Activated naive CD4-positive, alpha-beta T cell treated with anti-CD3 and anti-CD28 coated beads, Interleukin-2, amount 50 U/mL, for 72 hours (primary cell): ENCODE measurements at regions not wholly inside any gene's neighbourhood (a gene's known extent, or its start where the extent isn't known, plus 50 kb on each side); places are given as distances from the start of the nearest gene placed in this dataset.

ENCODE experiments used
- ATAC-seq, 2 donors: fragments of 150-1000 bp; cut with Tn5 transposase; 2 replicates each; pipeline ENCODE4 v1.10.0; 2021; ENCODE audit warnings: mild to moderate bottlenecking in 2 of 2, moderate library complexity in 2 of 2
- DNase-seq, 2 donors: peaks; one replicate each; pipeline ENCODE4 v3.0.0; 2021 to 2022; ENCODE audit warnings: low spot score in 2 of 2
- H3K27ac Mint-ChIP-seq, 2 donors: one replicate each; pipeline ENCODE4 v1.8.0; 2022; ENCODE audit warnings: mild to moderate bottlenecking in 2 of 2, mixed read lengths in 2 of 2
- H3K36me3 Mint-ChIP-seq, 2 donors: one replicate each; pipeline ENCODE4 v1.8.0; 2022; ENCODE audit warnings: mixed read lengths in 2 of 2
- H3K9me3 Mint-ChIP-seq, 2 donors: one replicate each; pipeline ENCODE4 v1.8.0; 2022; ENCODE audit warnings: mixed read lengths in 2 of 2

DNA sequence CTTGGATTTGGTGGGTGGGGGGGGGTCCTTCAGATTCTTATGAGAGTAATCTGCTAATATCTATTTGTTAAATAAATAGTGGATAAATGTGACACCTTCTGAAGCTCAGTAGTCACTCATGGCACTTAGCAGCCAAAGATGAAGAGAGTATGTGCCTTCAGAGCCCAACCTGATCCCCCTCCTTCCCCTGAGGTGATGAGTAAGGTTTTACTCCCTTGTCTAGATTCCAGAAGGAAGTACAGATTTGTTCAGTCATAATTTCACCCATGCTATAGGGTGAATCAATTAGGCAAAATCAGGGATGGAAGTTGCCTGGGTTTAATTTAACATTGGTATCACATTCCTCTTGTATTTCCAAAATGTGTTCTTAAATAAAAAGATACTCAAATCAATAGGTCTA lies 340.3 kb upstream of the ATP2B1 start:
- H3K9me3 Mint-ChIP-seq, result no peaks in the 10 kb centered on the region
- H3K27ac Mint-ChIP-seq, result no peak overlapping the region
- ATAC-seq, result no peak
- DNase-seq, result no peak
- no peaks in the 10 kb centered on the region for H3K36me3 Mint-ChIP-seq

DNA sequence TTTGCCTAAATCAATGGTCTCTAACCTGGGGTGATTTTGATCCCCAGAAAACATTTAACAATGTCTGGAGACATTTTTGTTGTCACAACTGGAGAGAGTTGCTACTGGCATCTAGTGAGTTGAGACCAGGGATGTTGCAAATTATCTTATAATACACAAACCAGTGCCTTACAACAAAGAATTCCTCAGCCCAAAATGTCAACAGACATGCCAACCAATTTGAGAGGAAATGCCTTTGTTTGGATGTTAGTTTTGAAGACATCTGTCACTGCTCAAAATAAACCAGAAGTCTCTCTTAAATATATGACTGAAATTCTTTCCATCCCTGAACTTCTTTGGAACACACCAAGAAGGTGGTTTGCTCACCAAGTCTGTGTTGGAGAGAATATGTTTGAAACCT lies 336.9 kb upstream of the ATP2B1 start:
- DNase-seq, result no peak
- Mint-ChIP-seq H3K27ac (no peak overlapping the region), H3K36me3 (peaks cover 0 to 9% of the 10 kb centered on the region in 2 donors), H3K9me3 (peaks cover 0 to 6% of the 10 kb centered on the region in 2 donors)
- no peak for ATAC-seq

DNA sequence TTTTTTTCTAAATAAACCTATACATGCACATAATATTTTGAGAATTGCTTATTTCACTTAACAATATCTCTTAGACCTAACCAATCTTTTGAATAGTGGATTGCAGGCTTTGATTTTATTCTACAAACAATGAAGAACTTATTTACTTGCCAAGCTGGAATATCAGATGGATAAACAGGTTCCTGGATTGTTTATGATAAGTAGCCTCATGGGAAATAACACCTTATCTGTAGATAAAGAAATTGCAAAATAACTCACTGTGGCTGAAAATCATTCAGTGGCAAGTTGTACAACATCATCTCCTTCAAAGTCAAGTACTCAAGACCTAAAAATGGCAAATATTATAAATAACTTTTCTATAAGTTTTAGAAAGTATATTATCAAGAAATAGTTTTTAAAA lies 335.4 kb upstream of the ATP2B1 start:
- ATAC-seq, result no peak
- no peak overlapping the region for H3K27ac Mint-ChIP-seq
- DNase-seq, result no peak
- peaks cover 0 to 9% of the 10 kb centered on the region in 2 donors for H3K36me3 Mint-ChIP-seq
- H3K9me3 Mint-ChIP-seq, result peaks cover 0 to 6% of the 10 kb centered on the region in 2 donors

DNA sequence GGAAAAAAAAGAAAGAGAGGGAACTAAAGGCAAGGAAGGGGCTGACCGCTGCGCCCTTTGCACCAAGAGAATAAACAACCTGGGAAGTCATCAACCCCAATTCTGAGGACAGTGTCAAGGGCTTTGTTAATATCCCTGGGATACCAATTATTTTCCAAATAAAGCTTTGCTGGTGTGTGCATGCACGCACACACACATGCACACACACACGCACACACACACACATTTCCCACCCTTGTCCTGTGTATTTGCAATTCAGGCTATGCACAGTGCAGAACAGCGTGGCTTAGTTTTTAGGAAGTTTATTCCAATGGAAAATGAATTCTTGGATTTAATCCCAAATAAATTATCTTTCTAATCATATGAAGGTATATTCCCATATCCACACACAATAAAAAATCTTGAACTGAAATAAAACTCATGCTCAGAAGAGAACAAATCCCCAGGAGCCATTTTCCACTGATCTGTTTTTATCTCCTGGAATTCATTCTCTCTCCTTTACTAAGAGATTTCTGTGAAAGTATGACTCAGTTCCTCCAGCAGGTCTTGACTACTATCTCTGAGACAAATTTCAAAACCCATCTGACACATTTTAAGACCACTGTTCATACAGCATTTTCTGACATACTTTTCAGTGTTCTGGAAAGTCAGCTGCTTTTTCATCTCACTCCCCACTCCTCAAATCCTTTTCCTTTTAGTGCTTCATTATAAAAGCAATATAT lies 334.4 kb upstream of the ATP2B1 start:
- Mint-ChIP-seq H3K36me3 (peaks cover 0 to 9% of the 10 kb centered on the region in 2 donors), H3K27ac (peak overlapping the region in 1 of 2 donors; percentile 81), H3K9me3 (peaks cover 0 to 6% of the 10 kb centered on the region in 2 donors)
- no peak for DNase-seq
- peak; percentile 74 to 95 for ATAC-seq

DNA sequence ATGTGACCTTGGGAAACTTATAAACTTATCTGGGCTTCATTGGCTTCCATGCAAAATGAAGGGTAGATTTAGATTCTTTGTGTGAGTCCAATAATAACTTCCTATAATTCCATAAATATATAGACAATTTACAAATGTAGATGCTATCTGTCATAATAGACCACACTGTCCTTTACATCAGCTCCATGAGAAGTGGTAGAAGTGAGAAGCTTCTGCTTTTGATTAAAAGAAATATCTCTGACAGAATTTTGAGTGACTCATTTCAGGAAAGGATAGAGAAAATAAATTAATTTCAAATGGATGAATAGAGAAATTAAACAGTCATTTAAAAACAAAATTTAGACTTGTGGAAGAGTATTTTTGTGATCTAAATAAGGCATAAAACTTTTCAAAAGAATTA lies 329.7 kb upstream of the ATP2B1 start:
- Mint-ChIP-seq H3K27ac (no peak overlapping the region), H3K36me3 (peaks cover 0 to 17% of the 10 kb centered on the region in 2 donors), H3K9me3 (peaks cover 0 to 22% of the 10 kb centered on the region in 2 donors)
- ATAC-seq (no peak), DNase-seq (no peak)

DNA sequence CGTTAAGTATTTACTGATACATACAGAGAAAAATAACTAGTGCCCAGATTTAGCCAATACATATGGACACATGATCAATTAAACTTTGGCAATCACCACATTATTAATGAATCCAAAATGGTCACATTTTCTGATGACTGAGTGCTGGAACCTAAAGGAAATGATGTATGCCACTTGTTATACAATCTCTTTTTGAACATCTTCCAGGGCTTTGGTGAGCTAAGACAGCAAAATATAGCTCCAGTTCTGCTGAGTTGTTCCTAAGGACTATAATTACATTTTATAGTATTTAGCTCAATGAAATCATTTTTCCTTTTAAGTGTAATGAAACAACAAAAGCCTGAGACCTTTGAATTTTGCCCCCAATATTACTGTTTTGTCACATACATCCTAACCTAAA lies 329.1 kb upstream of the ATP2B1 start:
- Mint-ChIP-seq H3K36me3 (peaks cover 0 to 17% of the 10 kb centered on the region in 2 donors), H3K27ac (no peak overlapping the region), H3K9me3 (peaks cover 0 to 22% of the 10 kb centered on the region in 2 donors)
- no peak for ATAC-seq
- DNase-seq, result no peak

DNA sequence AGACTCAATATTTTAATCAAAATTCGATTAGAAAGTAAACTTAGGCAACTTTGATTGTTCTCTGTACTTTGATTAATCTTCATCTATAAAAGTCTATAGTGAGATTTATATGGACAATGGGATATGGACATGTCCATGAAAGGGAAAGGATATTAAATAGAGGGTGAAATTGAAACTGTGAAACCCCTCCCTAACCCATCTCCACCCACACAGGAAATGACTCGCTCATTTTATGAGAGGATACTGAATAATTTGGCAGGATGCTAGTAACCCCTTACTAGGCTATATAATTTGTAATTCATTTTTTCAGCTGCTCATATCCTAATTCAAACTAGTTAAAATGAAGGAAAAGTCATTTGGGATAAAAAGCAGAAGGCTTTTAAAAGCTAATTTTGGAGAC lies 328.0 kb upstream of the ATP2B1 start:
- no peak for DNase-seq
- ATAC-seq, result no peak
- H3K27ac Mint-ChIP-seq, result no peak overlapping the region

DNA sequence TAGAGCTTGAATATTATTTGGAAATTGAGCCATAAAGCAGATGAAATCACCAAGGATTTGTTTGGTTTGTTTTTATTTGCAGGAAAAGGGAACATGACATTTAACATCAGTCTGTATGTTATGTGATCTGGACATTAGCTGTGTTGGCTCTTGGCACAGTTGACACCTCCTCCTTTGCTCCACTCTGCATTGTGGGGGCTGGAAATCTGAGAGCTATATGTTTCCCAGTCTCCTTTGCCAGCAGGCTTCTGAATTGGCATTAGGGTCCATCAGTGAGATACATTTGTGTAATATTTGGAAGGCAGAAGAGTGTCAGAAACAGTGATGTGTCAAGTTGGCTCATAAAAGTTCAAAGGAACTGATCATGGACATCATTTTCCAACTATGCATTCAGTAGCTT lies 322.1 kb upstream of the ATP2B1 start:
- peaks cover 0 to 7% of the 10 kb centered on the region in 2 donors for H3K9me3 Mint-ChIP-seq
- H3K36me3 Mint-ChIP-seq, result no peaks in the 10 kb centered on the region
- ATAC-seq, result no peak
- DNase-seq, result no peak
- no peak overlapping the region for H3K27ac Mint-ChIP-seq

More for the DNA sequence above, 328.0 kb upstream of the ATP2B1 start:
- peaks cover 0 to 16% of the 10 kb centered on the region in 2 donors for H3K9me3 Mint-ChIP-seq
- H3K36me3 Mint-ChIP-seq, result peaks cover 0 to 10% of the 10 kb centered on the region in 2 donors

DNA sequence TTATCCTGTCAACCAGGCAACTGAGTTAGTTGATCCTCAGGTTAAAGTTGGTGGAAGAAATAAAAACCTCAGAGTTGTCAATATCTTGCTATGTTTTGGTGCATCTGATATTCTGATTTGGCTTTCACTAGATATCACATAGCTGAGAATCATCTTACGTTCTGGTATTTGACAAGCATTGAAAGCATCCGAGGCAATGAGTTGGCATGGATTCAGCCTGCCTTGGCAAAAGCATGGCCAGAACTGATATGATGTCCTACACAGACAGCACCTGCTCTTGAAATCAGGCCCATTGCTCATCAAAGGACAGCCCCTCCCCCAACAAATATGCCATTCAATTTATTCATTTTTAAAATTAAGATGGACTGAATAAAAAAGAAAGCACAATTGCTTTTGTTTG lies 320.7 kb upstream of the ATP2B1 start:
- Mint-ChIP-seq H3K36me3 (no peaks in the 10 kb centered on the region), H3K9me3 (no peaks in the 10 kb centered on the region), H3K27ac (no peak overlapping the region)
- DNase-seq (no peak), ATAC-seq (no peak)

DNA sequence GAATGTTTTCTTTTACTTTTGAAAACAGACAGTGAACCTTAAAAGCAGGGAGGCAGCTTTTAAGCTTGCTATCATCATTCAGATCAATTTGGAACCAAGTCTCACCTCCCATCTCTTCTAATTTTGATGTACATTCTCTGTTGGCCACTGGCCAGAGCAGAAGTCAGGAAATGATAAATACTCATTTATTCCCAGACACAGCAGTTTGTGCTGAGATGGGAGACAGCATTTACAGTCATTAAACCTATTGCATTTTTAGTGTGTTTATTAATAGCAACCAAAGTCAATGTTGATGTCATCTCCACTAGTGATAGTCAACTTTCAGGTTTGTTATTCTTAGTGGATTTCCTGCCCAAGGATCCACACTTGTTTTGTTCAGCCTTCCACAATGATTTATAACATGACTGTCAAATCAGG lies 320.0 kb upstream of the ATP2B1 start:
- H3K27ac Mint-ChIP-seq, result peak overlapping the region in 1 of 2 donors; percentile 9
- H3K36me3 Mint-ChIP-seq, result no peaks in the 10 kb centered on the region
- DNase-seq, result no peak
- peak in 1 of 2 donors; percentile 70 for ATAC-seq
- no peaks in the 10 kb centered on the region for H3K9me3 Mint-ChIP-seq

DNA sequence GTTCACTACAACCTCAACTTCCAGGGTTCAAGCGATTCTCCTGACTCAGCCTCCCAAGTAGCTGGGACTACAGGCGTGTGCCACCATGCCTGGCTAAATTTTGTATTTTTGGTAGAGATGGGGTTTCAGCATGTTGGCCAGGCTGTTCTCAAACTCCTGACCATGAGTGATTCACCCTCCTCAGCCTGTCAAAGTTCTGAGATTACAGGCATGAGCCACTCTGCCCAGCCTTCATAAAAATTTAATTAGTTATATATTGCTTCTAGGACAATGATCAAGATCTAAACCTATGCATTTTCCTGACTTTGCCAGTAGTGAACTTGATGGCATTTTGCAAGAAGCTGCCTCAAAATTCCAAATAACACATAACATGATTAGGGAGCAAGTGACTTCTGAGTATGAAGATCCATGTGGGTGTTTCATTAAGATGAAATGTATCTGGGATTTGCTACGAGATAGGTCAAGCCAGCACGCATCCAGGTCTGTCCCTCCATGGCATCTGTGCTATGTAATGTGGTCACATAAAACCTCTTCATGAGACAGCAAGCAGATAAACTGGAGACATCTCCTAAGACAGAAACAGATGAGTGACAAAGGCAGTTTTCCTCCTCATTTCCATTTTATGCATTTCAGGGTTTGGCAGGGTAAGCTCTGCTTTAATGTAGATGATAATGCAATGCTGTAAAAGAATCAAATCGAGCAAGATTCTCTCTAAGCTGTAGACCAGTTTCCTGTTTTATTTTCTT lies 319.4 kb upstream of the ATP2B1 start:
- Mint-ChIP-seq H3K9me3 (no peaks in the 10 kb centered on the region), H3K36me3 (no peaks in the 10 kb centered on the region), H3K27ac (peak overlapping the region in 1 of 2 donors; percentile 9)
- ATAC-seq (no peak), DNase-seq (no peak)

DNA sequence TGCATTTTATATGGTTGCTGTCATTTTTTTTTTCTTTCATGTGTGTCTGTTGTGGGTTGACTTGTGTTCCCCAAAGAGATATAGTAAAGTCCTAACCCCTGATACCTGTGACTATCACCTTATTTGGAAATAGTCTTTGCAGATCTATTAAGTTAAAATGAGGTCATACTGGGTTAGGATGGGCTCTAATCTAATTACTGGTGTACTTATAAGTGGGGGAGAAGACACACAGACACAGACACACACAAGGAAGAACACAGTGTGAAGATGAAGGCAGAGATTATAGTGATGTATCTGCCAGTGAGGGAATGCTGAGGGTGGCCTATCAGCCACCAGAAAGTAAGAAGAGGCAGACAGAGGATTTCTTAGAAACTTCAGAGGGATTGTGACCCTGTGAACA lies 318.4 kb upstream of the ATP2B1 start:
- no peaks in the 10 kb centered on the region for H3K36me3 Mint-ChIP-seq
- ATAC-seq (no peak), DNase-seq (no peak)
- H3K9me3 Mint-ChIP-seq, result no peaks in the 10 kb centered on the region
- H3K27ac Mint-ChIP-seq, result no peak overlapping the region

DNA sequence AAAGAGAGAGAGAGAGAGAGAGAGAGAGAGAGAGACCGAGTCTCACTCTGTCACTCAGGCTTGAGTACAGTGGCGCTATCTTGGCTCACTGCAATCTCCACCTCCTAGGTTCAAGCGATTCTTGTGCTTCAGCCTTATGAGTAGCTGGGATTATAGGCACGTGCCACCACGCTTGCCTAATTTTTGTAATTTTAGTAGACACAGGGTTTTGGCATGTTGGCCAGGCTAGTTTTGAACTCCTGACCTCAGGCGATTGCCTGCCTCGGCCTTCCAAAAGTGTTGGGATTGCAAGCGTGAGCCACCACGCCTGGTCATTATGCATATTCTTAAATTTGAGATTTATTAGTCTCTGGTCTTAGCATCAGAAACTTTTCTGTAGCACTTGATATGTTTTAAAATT lies 317.9 kb upstream of the ATP2B1 start:
- no peaks in the 10 kb centered on the region for H3K36me3 Mint-ChIP-seq
- no peak for ATAC-seq
- no peak for DNase-seq
- H3K9me3 Mint-ChIP-seq, result no peaks in the 10 kb centered on the region
- H3K27ac Mint-ChIP-seq, result no peak overlapping the region

DNA sequence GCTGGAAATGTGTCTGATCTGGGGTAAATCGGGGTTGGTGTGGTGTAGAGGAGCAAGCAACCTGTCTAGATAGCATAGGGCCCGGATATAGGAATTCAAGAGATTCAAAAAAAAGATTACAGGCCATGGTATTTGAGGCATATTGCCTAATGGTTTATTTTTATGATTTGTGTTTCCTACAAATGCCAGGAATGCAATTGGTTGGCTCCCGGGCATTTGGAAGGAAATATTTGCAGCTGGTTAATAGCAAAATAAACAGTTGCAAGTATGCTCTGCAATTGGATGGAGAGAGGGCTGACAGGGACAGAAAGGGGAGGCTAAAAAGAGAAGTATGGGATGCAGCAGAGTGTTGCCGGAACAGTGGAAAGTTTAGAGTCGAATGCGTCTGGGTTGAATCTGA lies 315.6 kb upstream of the ATP2B1 start:
- no peak for DNase-seq
- Mint-ChIP-seq H3K36me3 (no peaks in the 10 kb centered on the region), H3K9me3 (no peaks in the 10 kb centered on the region), H3K27ac (no peak overlapping the region)
- ATAC-seq, result no peak

DNA sequence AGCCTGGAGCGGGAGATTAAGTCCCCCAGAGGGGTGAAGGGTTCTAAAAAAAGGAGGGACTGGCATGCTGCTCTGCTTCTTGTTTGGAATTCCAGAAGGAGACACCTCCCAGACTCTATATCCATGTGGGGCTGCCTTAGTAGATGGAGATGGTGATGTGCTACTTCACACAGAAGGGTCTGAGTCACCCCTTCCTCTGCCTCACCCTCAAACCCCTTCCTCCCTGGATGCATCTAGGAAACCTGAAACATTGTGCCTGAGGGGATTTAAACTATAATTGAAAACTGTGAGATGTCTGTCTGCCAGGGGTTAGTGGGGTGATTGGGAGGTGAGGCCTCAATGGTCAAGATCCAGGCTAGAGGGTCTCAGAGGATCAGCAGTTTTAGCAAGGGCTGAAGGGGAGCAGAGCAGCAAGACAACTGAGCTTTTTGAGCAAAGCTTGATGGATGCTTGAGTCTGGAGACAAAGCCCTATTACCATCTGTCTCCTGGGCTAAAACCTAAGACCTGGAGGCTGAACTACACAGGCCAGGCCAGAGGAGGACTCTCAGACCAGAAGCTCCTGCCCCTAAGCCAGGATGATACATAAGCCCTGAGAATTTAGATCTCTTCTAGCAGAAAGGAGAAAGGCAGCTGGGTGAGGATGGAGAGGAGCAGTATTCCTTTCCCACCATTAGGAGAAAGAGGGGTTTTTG lies 314.7 kb upstream of the ATP2B1 start:
- H3K9me3 Mint-ChIP-seq, result no peaks in the 10 kb centered on the region
- H3K36me3 Mint-ChIP-seq, result no peaks in the 10 kb centered on the region
- DNase-seq, result no peak
- no peak overlapping the region for H3K27ac Mint-ChIP-seq
- ATAC-seq, result no peak

DNA sequence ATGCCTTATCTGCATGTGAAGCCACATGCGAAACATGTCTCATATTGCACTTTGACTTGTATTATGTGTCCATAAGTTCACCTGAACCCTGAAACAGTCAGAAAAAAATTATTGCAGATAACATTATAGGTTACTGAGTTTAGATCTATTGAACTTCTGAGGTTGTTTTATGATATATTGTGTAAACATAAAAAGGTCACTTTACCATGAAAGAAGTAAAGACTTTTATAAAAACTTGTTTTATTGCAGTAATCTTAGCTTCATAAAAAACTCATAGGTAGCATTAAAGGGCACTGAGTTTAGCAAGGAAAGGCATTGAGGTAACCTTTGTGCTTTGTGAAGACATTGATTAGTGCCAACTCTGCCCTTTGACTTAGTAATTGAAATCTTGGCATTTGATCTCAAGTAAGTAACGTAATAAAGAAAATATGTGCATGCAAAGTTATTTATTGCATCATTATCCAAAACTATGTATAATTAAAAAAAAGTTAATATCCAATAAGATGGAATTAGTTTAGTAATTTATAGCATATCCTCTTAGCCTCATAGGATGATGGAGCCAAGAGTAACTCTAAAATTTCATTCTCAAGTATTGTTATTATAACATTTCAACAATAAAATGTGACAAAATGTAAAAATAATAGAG lies 313.3 kb upstream of the ATP2B1 start:
- Mint-ChIP-seq H3K9me3 (no peaks in the 10 kb centered on the region), H3K27ac (no peak overlapping the region), H3K36me3 (no peaks in the 10 kb centered on the region)
- no peak for ATAC-seq
- DNase-seq, result no peak

DNA sequence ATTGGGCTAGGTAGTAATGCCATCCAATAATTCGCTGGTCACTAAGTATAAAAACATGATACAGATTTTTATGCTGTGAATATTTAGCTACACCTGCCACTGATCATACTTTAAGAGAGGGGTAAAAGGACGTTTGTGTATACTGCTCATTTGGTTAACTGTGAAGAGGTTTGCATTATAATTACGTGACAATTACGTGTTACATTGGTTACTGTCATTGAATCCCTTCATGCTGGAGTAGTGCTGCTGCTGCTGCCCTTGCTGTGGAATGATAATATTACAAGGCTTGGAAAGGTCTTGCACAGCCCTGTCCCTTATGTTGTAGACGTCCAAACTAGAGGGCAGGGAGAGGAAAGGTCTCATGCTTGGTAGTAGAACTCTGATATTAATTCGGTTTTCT lies 312.2 kb upstream of the ATP2B1 start:
- no peaks in the 10 kb centered on the region for H3K9me3 Mint-ChIP-seq
- no peaks in the 10 kb centered on the region for H3K36me3 Mint-ChIP-seq
- H3K27ac Mint-ChIP-seq, result no peak overlapping the region
- no peak for DNase-seq
- ATAC-seq, result no peak
